GM19043 (cell line): ENCODE measurements at regions not wholly inside any gene's neighbourhood (a gene's known extent, or its start where the extent isn't known, plus 50 kb on each side); places are given as distances from the start of the nearest gene placed in this dataset.

Experiments
- ATAC-seq: cut with Tn5 transposase; IDR thresholded peaks from one replicate; pipeline ENCODE4 v1.9.1; 2021; ENCODE audit warnings: low read depth; ENCODE audit not compliant: unreplicated experiment

DNA sequence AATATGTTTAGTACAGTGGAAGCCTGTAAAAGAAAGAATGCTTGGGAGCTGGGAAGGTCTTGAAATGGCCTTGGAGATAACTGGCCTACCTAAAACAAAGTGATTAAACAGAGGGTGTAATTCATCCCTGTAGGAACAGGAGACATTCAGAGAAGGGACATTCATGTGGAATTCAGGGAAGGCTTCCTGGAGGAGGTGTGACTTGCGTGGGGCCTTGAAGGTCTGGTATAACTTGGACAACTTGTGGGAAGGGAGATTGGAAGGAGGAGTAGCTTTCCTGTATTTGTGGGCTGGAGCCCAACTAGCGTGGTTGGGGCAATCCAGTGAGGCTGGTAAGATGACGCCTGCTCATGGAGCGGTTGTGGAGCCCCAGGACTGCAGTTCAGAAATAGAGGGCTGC, 156.4 kb downstream of the AACS start:
- ATAC-seq: no peak

DNA sequence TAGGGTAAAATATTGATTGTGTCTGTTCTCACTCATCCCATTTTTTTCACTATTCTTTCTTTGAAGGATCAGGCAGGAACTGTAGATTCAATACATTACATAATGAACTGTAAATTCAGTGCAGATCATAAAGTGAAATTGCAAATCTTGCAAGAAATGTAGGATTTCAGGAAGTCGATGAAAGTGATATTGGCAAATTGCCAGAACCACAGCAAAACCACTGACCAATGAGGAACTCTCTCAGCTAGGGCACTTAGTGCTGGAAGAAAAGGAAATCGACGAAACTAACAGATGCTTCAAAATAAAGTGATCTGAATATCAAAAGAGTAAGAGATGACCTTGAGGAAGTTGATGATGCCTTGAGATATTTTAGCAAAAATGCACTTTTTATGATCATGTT, 157.6 kb downstream of the AACS start:
- ATAC-seq: no peak

DNA sequence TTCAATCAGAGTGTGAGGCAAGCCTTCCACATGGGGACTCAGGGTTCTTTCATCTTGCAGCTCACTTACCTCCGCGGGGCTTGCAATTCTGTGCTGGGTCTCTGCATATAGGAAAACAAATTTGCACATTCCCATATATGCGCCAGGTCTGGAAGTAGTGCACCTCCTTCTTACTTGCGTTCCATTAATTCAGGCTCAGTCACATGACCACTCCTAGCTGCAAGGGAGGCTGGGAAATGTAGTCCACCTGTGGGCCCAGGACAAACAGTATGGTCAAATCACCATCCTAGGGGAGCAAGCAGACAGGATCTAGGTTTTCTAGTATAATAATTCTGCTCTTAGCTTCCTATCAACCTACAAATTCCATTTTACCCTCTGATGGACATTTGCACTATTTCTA, 160.4 kb downstream of the AACS start:
- ATAC-seq: no peak

DNA sequence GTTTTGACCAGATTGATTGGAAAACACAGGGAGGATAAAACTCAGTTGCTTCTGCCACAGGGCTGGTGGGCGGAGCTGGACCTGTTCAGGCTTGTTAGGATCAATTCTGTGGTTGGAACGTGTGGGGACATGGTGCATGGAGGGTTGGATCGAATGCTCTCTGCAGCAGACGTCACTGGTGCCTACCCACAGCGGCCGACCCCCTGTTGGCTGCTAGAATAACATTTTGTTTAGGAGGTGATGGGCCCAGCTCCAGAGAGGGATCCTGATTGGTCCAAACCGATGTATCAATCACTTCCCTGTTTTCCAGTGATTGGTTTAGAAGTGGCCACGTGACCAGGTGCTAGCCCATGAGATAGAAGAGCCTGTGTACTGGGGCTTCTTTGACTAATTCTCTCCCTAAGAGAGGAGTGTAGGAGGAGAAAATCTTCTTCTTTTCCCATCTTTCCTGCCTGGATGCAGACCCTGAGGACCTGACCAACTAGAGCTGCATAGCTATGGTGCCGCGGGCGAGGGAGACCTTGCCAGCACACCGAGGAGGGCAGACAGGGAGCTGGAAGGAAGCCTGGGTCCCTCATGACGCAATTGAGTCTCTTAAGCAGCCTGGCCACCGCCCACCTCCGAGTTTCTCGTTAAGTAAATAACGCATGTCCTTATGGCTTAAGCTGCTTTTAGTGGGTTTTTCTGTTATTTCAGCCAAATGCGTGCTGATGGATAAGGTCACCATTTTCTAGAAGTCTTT, 163.5 kb downstream of the AACS start:
- ATAC-seq: no peak

DNA sequence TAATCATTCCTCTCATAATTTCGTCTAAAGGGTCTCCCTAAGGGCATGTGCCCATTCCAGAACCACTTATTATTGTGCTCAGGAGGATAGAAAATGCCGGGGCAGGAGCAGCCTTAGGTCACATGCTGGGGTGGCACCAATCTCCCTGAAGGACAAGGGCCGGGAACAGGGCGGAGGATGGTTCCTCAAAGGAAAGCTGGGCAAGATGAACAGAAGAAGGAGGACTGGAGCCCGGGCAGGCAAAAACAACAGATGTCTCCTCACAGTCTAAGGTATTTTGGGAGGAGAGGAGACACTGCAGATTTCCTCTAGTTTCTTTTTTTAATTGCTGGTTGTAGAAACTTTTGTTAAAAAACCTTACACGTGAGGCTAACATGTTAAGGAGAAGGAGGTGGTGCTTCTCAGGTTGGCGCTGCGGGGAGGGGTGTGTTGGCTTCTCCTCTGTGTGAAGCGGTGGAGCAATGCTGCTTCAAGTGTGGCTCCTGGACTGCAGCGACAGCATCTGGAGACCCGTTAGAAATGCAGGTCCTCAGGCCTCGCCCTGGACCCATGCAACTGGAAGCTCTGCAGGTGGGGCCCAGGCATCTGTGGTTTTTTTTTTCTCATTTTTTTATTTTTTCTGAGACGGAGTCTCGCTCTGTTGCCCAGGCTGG, 164.8 kb downstream of the AACS start:
- no peak for ATAC-seq

DNA sequence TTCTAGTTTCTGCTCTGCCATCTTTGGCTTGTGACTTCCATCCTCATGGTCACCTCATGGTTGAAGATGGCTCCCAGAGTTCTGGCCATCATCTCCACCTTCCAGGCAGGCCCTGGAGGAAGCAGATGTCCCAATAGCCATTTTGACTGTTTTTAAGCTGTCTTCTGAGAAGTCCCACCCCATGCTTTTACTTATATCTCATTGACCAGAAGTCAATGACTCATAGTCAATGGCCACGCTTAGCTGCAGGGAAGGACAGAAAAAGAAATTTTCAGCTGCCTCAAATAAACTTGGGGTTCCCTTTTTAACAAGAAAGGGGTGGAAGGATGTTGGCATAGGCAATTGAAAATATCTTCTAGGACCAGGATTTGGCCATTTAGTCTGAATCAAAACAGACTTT, 168.1 kb downstream of the AACS start:
- ATAC-seq: no peak

DNA sequence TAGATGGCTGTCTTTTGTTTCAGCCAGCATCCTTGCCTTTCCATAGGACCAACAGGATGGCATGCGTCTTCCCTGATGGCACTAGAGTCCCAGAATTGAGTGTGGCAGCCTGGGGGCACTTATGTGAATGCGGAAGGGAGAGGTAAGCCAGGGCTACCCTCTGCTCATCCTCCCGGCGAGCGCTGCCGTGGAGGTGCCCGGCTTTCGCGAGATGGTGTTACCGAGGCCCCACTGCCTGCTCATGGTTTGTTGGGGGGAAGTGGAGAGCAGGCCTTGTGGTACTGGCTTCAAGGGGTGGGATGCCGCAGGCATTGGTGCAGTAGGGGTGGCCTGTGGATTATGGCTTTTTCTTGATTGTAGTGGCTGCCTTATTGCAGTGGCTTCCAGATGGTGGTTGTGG, 174.3 kb downstream of the AACS start:
- ATAC-seq: no peak

DNA sequence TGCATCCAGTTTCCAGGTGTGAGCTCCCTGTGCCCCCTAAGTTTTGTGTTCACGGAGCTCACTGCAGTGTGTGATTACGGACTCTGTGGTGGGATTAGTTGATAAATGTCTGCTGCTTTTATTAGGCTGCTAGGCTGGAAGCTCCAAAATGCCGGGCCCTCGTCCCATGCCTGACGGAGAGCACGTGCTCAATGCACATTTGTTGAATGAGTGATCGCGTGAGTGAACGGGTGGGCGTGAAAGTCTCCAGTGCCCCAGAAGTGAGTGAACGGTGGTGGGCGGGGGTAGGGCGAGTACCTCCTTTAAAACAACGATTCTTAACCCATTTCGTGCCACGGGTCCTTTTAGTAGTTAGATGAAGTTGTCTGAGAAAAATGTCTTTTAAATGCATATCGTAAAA, 175.5 kb downstream of the AACS start:
- ATAC-seq: no peak

DNA sequence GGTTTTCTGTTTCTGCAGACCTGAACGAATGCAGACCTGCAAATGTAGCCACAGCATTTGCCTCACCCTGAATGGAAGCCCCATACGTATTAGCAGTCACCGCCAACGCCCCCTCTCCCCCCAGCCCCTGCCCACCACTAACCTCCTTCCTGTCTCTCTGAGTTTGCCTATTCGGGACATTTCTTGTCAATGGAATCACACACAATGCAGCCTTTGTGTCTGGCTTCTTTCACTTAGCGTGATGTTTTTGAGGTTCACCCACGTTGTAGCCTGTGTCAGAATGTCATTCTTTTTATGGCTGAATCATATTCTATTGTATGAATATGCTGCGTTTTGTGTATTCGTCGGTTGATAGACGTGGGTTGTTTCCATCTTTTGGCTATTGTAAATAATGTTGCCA, 178.6 kb downstream of the AACS start:
- no peak for ATAC-seq

DNA sequence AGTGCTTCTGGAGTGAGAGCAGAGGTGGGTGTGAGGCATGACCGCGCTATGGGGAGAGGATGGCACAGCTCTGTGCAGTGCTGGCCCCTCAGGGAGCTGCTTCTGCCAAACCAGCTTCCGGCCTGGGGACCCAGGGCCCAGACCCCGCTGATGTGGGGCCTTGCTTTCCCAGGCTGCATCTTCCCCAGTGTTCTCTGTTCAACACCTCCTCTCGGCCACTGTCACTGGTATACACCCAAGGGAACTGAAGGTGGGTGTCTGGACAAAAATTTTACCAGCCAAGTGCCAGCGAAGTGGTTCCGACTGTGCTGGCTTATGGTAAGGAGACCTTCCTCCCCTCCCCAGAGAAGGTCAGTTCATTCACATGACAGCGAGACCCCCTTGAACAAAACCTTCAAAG, 179.1 kb downstream of the AACS start:
- ATAC-seq: no peak

DNA sequence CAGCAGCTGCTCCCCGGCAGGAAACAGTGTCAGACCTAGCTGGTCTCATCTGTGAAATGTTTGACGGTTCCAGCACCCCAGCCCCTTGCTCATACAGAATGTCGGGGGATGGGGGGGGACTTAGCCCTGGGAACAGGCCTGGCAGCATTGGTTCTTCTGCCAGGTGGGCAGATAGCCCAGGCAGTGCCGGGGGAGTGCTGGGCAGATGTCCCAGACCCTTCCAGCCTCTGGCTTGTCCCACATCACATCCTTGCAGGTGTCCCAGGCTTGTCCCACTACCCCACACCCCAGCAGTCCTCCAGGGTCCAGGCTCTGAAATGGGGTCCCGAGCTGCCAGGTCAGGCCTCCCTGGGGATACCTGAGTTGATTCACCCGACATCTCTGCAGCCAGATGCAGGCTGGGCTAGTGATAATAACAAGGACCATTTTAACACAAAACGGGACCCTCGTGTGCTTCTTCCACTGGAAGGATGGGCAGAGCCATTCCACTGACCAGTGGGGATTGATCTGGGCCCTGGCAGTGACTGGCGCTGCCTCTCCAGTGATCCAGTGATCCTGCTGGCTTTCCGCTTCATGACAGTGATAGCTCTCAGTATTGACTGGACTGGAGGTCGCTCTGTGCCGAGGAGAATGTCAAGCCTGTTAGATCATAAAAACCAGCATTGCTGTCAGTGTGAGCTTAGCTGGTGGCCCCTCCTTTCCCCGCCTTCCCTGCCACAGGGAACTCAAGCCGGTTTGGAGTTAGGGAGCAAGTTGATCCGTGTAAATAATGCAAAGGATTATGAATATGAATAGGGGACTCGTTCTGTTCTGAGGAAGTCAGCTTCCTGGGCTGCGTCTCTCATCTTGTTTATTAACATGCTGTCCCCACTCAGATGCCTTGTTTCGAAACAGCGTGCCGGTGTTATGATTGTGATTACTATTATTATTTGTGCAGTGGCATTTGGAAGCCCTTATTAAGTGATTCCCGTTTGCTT, 180.6 kb downstream of the AACS start:
- no peak for ATAC-seq

DNA sequence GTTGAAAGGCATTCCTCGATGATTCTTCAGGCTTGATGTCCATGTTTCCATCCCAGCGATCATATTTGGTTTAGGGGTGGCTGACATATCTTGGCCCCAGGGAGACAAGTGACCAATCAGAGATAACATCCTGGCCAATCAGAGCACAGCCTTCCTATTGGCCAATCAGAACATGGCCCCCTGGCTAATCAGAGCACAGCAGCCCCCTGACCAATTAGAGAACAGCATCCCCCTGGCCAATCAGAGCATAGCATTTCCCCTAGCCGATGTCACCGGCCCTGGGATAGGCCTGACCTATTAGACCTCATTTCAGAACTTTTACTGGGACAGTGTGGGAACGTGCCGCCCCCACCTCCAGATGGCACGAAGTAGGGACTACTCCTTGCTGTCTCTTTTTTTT, 182.2 kb downstream of the AACS start:
- ATAC-seq: no peak

DNA sequence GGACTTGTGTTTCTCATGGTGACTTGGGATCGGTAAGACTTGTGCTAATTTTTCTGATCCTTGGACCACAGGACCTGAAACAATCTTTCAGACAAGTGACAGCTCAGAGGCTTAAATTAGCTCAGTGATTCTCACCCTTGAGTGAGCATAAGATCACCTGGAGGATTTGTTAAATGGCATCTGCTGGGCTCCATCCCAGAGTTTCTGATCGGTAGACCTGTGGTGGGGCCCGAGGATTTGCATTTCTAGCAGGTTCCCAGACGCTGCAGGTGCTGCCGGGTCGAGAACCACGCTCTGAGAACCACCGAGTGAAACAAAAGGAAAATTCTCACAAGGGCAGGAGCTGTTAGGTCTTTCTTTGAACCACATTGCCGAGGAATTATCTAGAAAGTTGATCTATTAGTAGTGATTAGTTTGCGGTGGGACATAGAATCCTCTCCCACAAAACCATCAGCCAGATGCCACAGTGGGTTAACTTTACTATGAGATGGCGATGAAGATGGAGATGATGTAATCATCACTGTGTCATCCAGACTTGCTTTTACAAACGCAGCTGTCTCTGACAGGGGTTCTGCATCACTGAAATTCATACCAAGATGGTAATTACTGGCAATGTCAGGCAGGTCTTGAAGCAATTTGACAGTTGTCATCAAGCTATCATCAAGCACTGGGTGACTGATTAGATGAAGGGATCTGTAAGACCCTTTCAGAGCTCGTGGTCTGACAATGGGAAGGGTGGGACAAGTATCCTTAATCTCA, 184.0 kb downstream of the AACS start:
- no peak for ATAC-seq

DNA sequence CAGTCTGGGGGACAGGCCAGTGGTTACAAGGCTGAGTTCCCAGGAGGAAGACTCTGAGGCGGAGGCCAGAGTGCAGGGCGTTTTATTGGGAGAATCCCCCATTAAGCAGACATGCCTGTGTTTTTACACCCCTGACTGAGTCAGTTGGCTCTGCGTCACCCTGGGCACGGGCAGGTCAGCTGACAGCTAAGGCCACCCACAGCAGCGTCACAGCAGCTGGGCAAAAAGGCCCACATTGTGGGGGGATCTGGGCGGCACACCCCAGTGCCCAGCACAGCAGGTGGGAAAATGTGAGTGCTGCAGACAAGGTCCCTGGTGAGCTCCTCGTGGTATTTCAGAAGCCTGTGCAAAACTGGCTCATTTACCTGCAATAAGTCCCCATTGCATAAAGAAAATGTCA, 184.7 kb downstream of the AACS start:
- ATAC-seq: no peak

DNA sequence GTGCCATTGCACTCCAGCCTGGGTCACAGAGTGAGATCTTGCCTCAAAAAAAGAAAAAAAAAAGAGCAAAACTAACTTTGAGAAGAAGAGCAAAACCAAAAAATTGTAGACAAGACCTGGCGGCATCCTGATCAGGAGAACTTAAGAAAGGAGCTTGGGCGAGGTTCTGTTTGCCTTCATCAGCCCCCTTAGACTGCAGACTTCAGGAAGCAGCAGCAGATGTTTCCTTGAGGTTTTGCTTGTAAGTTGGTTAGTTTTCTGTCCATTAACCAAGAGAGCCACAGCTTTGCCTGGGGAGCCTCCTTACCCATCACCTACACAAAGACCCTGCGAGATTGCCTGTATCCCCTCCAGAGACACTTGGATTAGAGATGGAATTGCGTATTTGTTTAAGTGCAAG, 189.0 kb downstream of the AACS start:
- no peak for ATAC-seq

DNA sequence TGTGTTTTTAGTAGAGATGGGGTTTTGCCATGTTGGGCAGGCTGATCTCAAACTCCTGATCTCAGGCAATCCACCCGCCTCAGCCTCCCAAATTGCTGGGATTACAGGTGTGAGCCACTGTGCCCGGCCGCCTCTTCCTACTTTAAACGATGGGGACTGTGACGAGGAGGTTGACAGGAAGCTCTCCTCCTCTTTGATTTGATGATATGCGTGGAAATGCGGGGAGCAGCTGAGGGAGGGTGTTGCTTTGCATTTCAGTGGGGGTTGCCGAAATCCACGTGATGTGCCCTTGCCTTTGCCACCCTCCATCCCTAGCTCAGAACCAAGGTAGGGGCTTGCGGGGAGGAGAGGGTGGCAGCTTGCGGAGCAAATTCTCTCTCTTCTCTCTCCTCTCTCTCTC, 189.6 kb downstream of the AACS start:
- ATAC-seq: no peak

DNA sequence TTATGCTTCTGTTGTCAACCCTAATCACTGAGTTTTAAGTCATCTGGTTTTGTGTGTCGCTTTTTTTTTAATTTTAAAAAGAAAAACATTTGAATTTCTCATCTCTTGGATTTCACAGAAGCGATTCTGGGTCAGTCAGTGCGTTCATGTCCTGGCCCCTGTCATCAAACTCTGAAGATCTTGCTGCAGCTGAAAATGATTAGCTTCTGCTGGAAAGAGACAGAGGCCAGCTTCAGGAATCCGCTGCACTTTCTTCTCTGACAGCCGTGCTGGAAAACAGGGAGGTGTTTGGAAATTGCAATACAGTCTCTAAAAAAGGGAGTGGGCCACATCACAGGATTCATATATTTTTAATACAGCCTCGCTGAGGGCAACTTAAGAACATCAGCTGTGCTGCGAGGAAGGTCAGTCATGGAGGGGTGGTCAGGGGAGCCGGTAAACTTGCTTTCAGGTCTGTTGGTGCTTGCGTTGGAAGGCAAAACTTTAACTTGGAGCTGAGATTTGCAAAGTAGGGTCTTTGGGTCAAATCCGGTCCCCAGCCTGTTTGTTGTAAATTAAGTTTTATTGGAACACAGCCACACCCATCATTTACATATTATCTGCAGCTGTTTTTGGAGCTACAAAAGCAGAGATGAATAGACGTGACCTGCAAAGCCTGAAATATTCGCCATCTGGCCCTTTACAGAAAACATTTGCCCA, 190.8 kb downstream of the AACS start:
- ATAC-seq: no peak

DNA sequence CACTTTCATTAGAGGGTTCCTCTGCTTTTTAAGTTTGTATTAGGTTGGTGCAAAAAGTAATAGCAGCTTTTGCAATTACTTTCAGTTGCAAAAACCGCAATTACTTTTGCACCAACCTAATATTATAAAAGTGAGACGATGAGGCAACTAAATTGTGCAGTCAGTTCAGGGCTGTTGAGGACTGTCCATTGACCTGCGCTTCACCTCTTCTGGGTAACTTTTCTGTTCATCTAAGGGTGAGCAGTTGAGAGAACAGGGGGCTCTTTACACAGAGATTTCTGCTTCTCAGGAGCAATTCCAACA, 191.3 kb downstream of the AACS start:
- no peak for ATAC-seq

DNA sequence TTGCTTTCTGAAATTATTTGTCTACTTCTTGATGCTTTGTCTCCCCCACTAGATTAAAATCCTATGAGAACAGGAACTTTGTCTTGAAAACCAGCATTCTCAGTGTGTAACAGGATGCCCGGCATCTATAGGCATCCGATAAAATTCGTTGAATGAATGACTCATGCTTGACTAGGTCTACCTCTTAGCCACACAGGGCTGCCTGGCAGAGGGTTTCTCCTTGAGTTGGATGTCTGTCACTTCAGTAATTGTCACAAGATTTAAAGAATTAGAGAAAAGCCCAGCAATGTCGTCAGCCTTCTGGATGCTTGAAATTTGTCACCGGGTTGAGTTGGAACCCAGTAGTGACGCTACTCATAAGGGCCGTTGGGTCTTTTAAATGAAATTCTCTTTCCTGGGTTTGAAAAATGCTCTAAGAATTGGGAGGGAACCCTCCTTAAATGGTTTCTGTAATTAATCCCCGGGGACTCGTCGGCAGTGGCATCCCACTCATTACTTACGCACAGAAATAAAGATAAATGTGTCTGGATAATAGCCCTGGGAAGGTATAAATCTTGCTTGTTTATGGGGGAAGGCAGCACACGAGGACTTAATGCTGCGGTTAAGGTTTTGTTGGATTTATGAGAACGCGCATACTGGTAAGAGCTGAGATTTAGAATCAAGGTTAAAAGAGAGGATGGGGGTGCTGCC, 194.1 kb downstream of the AACS start:
- ATAC-seq: no peak

DNA sequence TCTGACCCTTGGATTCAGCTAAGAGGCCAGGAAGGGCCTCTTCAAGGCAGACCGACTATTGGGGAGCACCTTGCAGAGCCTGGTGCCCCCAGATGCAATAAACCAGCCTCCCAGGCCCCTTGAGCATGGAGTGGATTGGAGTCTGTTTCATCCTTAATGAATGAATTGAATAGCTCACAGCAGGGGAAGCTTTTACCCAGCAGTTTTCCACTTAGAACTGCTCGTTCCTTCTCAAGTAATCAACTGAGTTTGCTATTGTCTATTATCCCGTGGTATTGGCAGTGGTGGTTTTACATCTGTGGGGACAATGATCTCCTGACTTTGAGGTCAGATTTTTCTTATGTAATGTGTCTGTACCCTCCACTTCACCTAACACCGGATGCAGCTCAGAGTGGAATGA, 197.6 kb downstream of the AACS start:
- ATAC-seq: no peak
